ENCODE measurements at regions not wholly inside any gene's neighbourhood (a gene's known extent, or its start where the extent isn't known, plus 50 kb on each side); places are given as distances from the start of the nearest gene placed in this dataset.

DNA sequence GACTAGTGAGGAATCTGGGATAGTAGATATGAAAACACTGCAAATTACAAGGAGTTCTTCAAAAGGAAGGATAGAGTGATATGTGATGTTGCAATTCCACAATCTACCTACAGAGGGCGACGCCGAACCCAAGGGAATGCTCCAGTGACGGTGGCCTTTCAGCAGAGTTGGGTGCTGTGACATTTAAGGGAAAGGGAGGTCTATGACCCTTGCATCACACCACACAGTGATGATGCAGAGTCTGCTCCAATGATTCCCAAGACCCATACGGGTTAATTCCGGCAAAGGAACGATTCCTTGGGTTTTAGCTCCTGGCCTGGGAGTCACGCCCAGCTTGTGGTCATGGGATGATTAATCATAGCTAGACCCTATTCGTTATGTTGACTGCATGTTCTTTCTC is 123.0 kb upstream of the IGSF21 start:
- CTCF ChIA-PET: interaction anchor here (1.5 kb wide), 1 partner anchor 116 kb away, joined by 3 read pairs; no protein-coding TSS in a partner anchor
- Mint-ChIP-seq H3K27me3 (no peaks in the 10 kb centered on the region), H3K4me1 (no peaks in the 10 kb centered on the region), H3K9me3 (ENCODE audit: low read depth) (no peaks in the 10 kb centered on the region), H3K36me3 (no peaks in the 10 kb centered on the region), H3K27ac (no peak overlapping the region), H3K4me3 (no peak overlapping the region)
- no peak for ATAC-seq
- no peak for DNase-seq

DNA sequence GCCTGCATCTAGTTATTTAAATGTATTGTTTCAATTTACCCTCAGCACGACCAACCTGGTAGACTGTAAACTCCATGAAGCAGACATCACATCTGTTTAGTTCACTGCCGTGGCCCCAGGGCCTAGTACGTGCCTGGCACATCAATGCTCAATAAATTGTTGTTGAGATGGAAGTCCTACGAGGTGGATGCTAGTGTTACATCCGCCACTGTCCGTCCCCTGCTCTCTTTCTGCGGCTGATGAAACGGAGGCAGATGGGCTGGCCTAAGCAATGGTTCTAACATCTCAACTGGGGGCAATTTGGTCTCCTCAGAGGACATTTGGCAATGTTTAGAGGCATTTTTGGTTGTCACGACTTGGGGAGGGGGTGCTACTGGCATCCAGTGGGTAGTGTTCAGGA is 121.4 kb upstream of the IGSF21 start:
- DNase-seq (no peak), ATAC-seq (no peak)
- Mint-ChIP-seq H3K4me3 (no peak overlapping the region), H3K4me1 (no peaks in the 10 kb centered on the region), H3K27me3 (no peaks in the 10 kb centered on the region), H3K27ac (no peak overlapping the region), H3K36me3 (no peaks in the 10 kb centered on the region), H3K9me3 (ENCODE audit: low read depth) (no peaks in the 10 kb centered on the region)
- CTCF ChIA-PET: no interaction called here

DNA sequence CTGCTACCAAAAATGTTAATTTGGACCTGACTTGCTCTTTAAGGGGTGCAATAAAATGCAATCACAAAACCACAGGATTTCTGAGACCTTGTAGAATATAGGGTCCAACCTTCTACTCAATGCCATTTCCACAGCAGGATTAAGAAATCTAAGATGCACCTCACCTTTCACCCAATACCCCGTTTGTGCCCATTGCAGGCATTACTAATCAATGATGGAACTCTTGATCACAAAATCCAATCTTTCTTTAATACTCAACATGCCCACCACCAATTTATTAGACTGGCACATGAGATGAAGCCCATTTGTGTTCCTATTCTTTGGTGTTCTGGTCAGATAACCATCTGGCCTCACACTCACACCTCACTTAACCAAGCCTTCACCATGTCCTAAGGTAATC is 117.2 kb upstream of the IGSF21 start:
- no peak overlapping the region for H3K27ac Mint-ChIP-seq
- no peak overlapping the region for H3K4me3 Mint-ChIP-seq
- H3K27me3 Mint-ChIP-seq: no peaks in the 10 kb centered on the region
- no peaks in the 10 kb centered on the region for H3K4me1 Mint-ChIP-seq
- ATAC-seq: no peak
- no peak for DNase-seq
- H3K36me3 Mint-ChIP-seq: no peaks in the 10 kb centered on the region
- CTCF ChIA-PET: no interaction called here
- no peaks in the 10 kb centered on the region for H3K9me3 Mint-ChIP-seq (ENCODE audit: low read depth)

DNA sequence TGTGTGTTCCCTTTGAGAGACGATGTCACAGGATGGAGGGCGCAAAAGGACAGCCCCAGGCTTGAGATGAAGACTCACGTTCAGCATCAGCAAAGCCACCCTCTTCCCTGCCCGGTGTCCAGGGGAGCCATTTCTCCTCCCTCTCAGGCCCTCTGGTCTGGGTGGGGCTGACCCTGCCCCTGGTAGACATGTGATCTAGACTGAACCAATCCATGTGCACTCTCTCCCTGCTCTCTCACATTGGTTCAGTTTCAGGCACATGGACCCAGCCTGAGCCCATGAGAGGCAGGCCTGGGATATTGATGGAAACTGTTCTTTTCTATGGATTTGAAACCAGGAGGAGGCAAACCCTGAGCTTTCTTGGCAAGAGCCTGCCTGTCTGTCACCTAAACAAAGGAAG is 115.6 kb upstream of the IGSF21 start:
- Mint-ChIP-seq H3K27me3 (no peaks in the 10 kb centered on the region), H3K27ac (no peak overlapping the region), H3K4me1 (no peaks in the 10 kb centered on the region), H3K9me3 (ENCODE audit: low read depth) (no peaks in the 10 kb centered on the region), H3K4me3 (no peak overlapping the region), H3K36me3 (no peaks in the 10 kb centered on the region)
- CTCF ChIA-PET: no interaction called here
- DNase-seq (no peak), ATAC-seq (no peak)

DNA sequence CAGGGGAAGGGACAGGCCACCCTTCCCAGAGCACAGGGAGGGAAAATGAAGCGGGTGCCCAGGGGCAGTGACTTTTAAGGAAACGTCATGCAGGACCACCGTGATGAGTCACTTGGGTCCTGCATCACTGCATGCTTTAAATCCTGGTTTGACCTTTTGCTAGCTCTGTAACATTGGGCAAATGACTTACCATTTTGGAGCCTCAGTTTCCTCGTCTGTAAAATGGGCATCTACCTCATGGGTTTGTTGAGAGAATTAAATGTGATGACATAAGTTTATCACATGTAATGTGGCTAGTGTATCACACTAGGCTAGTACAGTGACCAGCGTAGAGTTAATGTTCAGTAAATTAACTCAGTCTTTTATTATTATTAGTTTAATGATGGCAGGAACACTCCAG is 114.8 kb upstream of the IGSF21 start:
- H3K4me1 Mint-ChIP-seq: no peaks in the 10 kb centered on the region
- no peak for ATAC-seq
- H3K4me3 Mint-ChIP-seq: no peak overlapping the region
- no peaks in the 10 kb centered on the region for H3K9me3 Mint-ChIP-seq (ENCODE audit: low read depth)
- no peak for DNase-seq
- no peak overlapping the region for H3K27ac Mint-ChIP-seq
- no peaks in the 10 kb centered on the region for H3K36me3 Mint-ChIP-seq
- CTCF ChIA-PET: no interaction called here
- no peaks in the 10 kb centered on the region for H3K27me3 Mint-ChIP-seq

DNA sequence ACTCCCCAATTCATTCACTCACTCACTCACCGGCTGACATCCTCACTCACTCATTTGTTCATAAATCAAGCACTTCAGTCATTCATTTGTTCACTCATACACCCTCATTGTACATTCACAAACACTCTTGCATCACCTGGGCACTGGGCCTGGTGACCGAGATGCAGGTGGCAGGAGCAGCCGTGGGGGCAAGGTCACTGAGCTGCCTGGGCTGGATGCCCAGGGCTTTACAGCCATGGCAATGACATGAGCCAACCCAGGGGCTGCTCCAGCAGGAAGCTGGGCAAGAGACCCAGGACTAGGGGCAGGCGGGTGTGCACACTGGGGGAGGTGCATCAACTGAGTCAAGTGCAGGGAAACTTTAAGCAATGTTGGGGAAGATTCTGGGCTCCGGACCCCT is 113.6 kb upstream of the IGSF21 start:
- Mint-ChIP-seq H3K4me1 (no peaks in the 10 kb centered on the region), H3K4me3 (no peak overlapping the region), H3K36me3 (no peaks in the 10 kb centered on the region)

DNA sequence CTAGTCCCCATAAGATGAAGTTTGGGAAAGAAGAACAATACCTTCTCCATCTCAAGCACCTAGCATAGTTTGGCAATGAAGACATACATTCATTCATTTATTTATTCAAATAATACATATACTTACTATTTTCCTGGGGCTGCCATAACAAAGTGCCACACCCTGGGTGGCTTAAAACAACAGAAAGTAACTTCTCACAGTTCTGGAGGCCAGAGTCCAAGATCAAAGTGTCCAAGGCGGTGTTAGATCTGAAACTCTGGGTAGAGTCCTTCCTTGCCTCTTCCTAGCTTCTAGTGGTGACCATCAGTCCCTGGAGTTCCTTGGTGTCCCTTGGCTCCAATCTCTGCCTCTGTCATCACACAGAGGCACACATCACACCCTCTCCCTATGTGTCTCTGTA is 112.1 kb upstream of the IGSF21 start:
- no peak overlapping the region for H3K4me3 Mint-ChIP-seq
- no peak for ATAC-seq
- CTCF ChIA-PET: no interaction called here
- DNase-seq: no peak
- no peaks in the 10 kb centered on the region for H3K27me3 Mint-ChIP-seq
- no peaks in the 10 kb centered on the region for H3K4me1 Mint-ChIP-seq
- H3K27ac Mint-ChIP-seq: no peak overlapping the region
- H3K36me3 Mint-ChIP-seq: no peaks in the 10 kb centered on the region
- no peaks in the 10 kb centered on the region for H3K9me3 Mint-ChIP-seq (ENCODE audit: low read depth)

More for the DNA sequence above, 113.6 kb upstream of the IGSF21 start:
- H3K27ac Mint-ChIP-seq: no peak overlapping the region
- ATAC-seq: no peak
- no peaks in the 10 kb centered on the region for H3K9me3 Mint-ChIP-seq (ENCODE audit: low read depth)
- CTCF ChIA-PET: no interaction called here
- H3K27me3 Mint-ChIP-seq: no peaks in the 10 kb centered on the region
- DNase-seq: no peak

DNA sequence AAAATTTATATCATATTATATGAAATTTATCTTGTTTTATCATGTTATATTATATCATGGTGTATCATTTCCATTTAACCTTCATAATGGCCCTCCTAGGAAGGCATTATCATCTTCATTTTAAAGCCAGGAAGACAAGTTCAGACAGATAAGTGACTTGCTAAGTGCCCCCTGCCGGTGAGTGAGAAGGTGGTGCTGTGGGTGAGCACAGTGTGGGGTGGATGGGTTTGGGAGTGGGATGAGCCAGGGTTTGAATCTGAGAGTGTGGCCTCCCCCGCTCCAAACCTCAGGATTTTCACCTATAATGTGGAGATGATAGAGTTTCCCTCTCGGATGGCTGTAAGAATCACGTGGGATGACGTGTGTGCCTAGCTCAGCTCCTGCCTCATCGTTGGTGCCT is 108.7 kb upstream of the IGSF21 start:
- H3K36me3 Mint-ChIP-seq: no peaks in the 10 kb centered on the region
- DNase-seq: no peak
- no peaks in the 10 kb centered on the region for H3K9me3 Mint-ChIP-seq (ENCODE audit: low read depth)
- H3K27me3 Mint-ChIP-seq: no peaks in the 10 kb centered on the region
- H3K27ac Mint-ChIP-seq: no peak overlapping the region
- CTCF ChIA-PET: no interaction called here
- no peak for ATAC-seq
- no peaks in the 10 kb centered on the region for H3K4me1 Mint-ChIP-seq
- H3K4me3 Mint-ChIP-seq: no peak overlapping the region

DNA sequence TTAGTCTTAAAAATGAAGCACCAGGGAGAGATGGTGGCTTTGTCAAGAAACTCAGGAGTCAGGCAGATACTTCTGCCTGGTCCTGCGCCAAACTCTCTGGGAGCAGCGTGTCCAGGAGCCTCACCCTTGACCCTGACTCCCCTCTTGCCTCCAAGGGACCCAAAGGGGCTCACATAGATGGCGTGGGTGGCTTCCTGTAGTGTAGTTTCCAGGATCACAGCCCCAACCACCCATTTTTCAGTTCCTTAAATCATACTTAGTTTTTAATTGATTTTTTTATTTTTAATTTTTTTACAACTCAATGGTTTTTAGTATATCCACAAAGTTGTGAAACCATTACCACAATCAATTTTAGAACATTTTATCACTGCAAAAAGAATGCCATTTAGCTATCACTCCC is 107.7 kb upstream of the IGSF21 start:
- DNase-seq (no peak), ATAC-seq (no peak)
- no peaks in the 10 kb centered on the region for H3K9me3 Mint-ChIP-seq (ENCODE audit: low read depth)
- H3K4me1 Mint-ChIP-seq: no peaks in the 10 kb centered on the region
- no peak overlapping the region for H3K4me3 Mint-ChIP-seq
- no peaks in the 10 kb centered on the region for H3K36me3 Mint-ChIP-seq
- H3K27ac Mint-ChIP-seq: no peak overlapping the region
- no peaks in the 10 kb centered on the region for H3K27me3 Mint-ChIP-seq
- CTCF ChIA-PET: no interaction called here

DNA sequence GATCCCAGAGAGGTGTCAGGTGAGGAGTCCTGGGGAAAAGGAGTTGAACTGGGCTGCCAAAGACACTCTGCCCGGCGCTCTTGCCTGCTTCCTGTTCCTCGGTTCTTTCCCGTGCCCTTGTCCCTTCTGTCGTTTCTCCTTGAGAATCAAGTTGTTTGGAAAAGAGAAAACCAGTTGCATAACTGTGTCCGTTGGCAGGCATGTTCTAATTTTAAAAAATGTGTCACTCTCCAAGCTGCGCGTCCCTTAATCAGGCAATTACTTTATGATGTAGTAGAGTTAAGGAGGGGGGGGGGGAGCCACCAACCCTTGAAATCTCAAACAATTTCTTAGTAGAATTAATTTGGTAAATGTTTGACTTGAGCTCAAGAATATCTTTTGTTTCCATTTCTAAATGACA is 105.9 kb upstream of the IGSF21 start:
- Mint-ChIP-seq H3K9me3 (ENCODE audit: low read depth) (no peaks in the 10 kb centered on the region), H3K27me3 (no peaks in the 10 kb centered on the region), H3K27ac (no peak overlapping the region), H3K36me3 (no peaks in the 10 kb centered on the region), H3K4me3 (no peak overlapping the region), H3K4me1 (no peaks in the 10 kb centered on the region)
- CTCF ChIA-PET: no interaction called here
- no peak for DNase-seq
- no peak for ATAC-seq

DNA sequence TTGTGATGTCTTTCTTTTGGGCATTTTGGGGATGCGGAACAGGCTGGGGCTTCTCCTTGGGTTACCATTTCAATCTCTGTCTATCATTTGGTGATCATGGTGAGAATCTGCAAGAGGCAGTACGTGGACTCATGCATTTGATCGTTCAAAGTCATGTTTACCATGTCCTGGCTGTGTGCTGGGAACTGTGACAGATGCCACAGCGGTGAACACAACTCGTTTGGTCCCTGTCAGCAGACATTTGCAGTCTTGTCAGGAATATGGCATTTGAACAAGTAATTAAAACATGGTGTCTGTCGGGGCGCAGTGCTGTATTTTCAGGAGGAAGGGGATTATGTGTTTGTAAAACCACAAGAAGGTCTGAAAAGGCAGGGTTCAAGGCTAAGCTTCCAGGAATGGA is 103.3 kb upstream of the IGSF21 start:
- DNase-seq (no peak), ATAC-seq (no peak)
- CTCF ChIA-PET: no interaction called here
- Mint-ChIP-seq H3K27me3 (no peaks in the 10 kb centered on the region), H3K4me1 (no peaks in the 10 kb centered on the region), H3K4me3 (no peak overlapping the region), H3K36me3 (no peaks in the 10 kb centered on the region), H3K9me3 (ENCODE audit: low read depth) (no peaks in the 10 kb centered on the region), H3K27ac (no peak overlapping the region)

DNA sequence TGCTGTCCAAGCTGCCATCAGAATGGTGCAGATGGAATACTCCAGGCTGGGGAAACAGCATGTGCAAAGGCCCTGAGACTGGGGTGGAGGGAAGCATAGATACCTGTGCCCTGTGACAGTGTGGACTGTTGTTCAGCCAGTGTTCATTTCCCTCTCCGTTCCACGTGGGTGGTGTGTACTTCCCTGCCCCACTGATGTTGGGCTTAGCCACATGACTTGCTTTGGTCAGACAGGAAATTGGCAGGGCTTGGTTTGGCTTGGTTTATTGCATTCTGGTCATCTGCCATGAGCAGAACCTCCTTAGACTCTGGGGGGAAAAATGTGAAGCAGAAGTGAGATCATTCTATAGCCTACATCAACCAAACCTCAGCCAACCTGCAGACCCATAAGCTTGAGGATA is 102.4 kb upstream of the IGSF21 start:
- Mint-ChIP-seq H3K27ac (no peak overlapping the region), H3K27me3 (peaks cover 4% of the 10 kb centered on the region), H3K9me3 (ENCODE audit: low read depth) (peaks cover under 1% of the 10 kb centered on the region), H3K4me3 (no peak overlapping the region), H3K36me3 (no peaks in the 10 kb centered on the region), H3K4me1 (no peaks in the 10 kb centered on the region)
- ATAC-seq (no peak), DNase-seq (no peak)
- CTCF ChIA-PET: no interaction called here

DNA sequence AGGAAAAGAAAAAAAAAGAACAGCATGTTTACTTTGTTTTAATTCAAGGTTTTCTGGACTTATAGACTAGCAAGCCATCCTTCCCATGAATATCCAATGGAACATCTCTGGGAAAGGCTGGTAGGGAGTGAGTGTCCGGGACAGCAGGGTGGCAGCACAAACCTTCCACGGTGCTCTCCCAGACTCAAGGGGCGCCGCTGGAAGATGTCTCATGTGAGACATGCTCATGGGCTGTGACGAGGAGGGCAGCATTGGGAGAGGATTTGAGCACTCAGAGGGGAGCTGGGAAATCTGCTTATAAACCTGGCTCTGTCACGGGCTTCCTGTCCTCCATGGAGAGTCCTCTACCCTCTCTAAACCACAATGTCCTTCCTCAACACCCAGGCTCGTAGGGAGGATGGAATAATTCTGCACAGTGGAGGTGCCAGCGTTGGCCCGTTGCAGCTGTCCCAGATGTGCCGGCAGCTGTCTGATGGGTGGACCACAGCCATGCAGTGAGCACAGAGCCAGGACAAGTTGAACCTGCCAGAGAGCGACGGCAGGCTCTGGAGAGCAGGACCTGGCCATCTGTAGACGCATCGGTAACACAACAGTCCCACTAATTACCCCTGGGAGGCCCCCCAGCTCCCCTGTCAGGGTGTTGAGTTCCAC is 100.1 kb upstream of the IGSF21 start:
- Mint-ChIP-seq H3K4me3 (no peak overlapping the region), H3K27me3 (peaks cover 4% of the 10 kb centered on the region), H3K9me3 (ENCODE audit: low read depth) (peaks cover 2% of the 10 kb centered on the region), H3K36me3 (no peaks in the 10 kb centered on the region), H3K27ac (no peak overlapping the region), H3K4me1 (no peaks in the 10 kb centered on the region)
- DNase-seq: no peak
- CTCF ChIA-PET: no interaction called here
- no peak for ATAC-seq

DNA sequence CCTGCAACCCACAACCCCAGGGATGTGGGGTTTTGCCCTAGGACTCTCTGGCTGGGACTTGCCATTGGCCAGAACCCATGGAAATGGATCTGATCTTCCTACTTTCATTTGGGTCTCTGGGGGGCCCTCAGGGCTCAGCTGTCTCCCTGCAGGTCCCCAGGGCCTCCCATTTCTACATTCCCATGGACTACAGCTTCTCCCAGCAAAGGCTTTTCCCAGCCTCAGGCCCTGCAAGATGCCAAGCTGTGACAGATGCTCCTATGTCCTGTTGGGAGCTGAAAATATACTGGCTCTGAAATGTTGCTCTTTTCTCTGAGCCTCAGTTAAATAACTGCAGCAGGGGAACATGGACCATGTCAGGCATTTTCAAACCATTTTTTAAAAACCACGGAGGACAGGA is 99.5 kb upstream of the IGSF21 start:
- Mint-ChIP-seq H3K9me3 (ENCODE audit: low read depth) (peaks cover 2% of the 10 kb centered on the region), H3K4me1 (no peaks in the 10 kb centered on the region), H3K27me3 (peaks cover 4% of the 10 kb centered on the region), H3K27ac (no peak overlapping the region), H3K4me3 (no peak overlapping the region), H3K36me3 (no peaks in the 10 kb centered on the region)
- no peak for DNase-seq
- CTCF ChIA-PET: no interaction called here
- ATAC-seq: no peak

DNA sequence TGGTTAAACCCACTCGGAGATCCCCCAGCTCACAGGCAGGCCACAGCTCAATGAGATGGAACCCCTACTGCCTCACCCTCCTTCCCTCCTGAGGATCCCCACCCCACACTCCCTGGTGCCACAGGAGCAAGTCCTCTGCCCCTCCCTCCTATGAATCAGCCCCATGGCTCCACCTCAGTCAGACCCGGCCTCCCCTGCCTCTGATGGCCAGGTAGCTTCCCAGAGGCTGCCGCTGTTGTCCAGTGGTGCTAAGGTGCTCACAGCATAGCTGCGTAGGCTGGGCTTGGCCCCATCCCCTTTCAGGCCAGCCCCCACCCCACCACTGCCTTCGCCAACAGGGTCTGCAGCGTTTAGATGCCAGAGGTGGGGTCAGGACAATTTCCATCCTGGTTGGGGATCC is 98.5 kb upstream of the IGSF21 start:
- Mint-ChIP-seq H3K27ac (no peak overlapping the region), H3K4me3 (no peak overlapping the region), H3K27me3 (peaks cover 4% of the 10 kb centered on the region), H3K9me3 (ENCODE audit: low read depth) (peaks cover 2% of the 10 kb centered on the region), H3K4me1 (no peaks in the 10 kb centered on the region), H3K36me3 (no peaks in the 10 kb centered on the region)
- CTCF ChIA-PET: no interaction called here
- DNase-seq (no peak), ATAC-seq (no peak)
